Transverse colon (tissue), 4 donors: ENCODE measurements at regions not wholly inside any gene's neighbourhood (a gene's known extent, or its start where the extent isn't known, plus 50 kb on each side); places are given as distances from the start of the nearest gene placed in this dataset.

Experiments
- DNase-seq: peaks from one replicate; pipeline ENCODE4 v3.0.0-alpha.2; 2019
- H3K27ac ChIP-seq, 4 donors: fragments of 200-600 bp; sonication (generic); 2 replicates each; pipeline ENCODE4 v1.5.1; 2016 to 2018; ENCODE audit warnings: inconsistent platforms in 4 of 4
- H3K27me3 ChIP-seq: fragments of 200-600 bp; sonication (generic); 2 replicates; pipeline ENCODE4 v1.5.1; 2017; ENCODE audit warnings: inconsistent platforms
- H3K36me3 ChIP-seq, 4 donors: fragments of 200-600 bp; sonication (generic); 2 replicates each; pipeline ENCODE4 v1.5.1; 2017 to 2019; ENCODE audit warnings: inconsistent platforms in 4 of 4
- H3K4me1 ChIP-seq, 4 donors: fragments of 200-600 bp; sonication (generic); 2 replicates each; pipeline ENCODE4 v1.5.1; 2017 to 2020; ENCODE audit warnings: inconsistent platforms in 4 of 4
- H3K4me3 ChIP-seq, 4 donors: fragments of 200-600 bp; sonication (generic); 1 replicate in 1 of 4; 2 replicates in 3 of 4; pipeline versions ENCODE4 v1.5.1 to v1.6.1; 2017 to 2019; ENCODE audit warnings: inconsistent platforms in 4 of 4
- H3K9me3 ChIP-seq, 2 donors: fragments of 200-600 bp; sonication (generic); 2 replicates each; pipeline ENCODE4 v1.5.1; 2017 to 2019; ENCODE audit warnings: inconsistent platforms in 2 of 2
- CTCF ChIP-seq, 5 experiments: fragments of 200-600 bp in 3 of 5; fragments of 450-650 bp in 2 of 5; sonication (generic) in 3 of 5; IDR thresholded peaks; 1 replicate in 2 of 5; 2 replicates in 3 of 5; pipeline ENCODE4 v1.5.1; 2016 to 2017; ENCODE audit warnings: antibody characterized with exemption in 5 of 5, inconsistent platforms in 3 of 5, mild to moderate bottlenecking in 2 of 5, moderate library complexity in 1 of 5
- EP300 ChIP-seq: sonication (generic); formaldehyde crosslinking; IDR thresholded peaks from one replicate; pipeline ENCODE4 v1.6.1; 2017; ENCODE audit warnings: antibody characterized with exemption, low read depth
- POLR2A ChIP-seq: fragments of 450-650 bp; IDR thresholded peaks from one replicate; pipeline ENCODE4 v1.6.1; 2016; ENCODE audit warnings: antibody characterized with exemption, mild to moderate bottlenecking, moderate library complexity
- POLR2AphosphoS5 ChIP-seq, 3 donors: sonication (generic); formaldehyde crosslinking; IDR thresholded peaks; one replicate each; pipeline ENCODE4 v1.6.1; 2016; ENCODE audit warnings: antibody characterized with exemption in 3 of 3
- WGBS, 2 donors: methylation state at CpG; one replicate each; pipeline ENCODE4 v1.1.5; 2018; ENCODE audit warnings: low coverage in 1 of 2; 5-methylcytosine and 5-hydroxymethylcytosine counted together
- in situ Hi-C, 4 donors: fragments of 200-750 bp; cut with MboI; loops; one replicate each; pipeline versions ENCODE4 v1.15.0 to v1.15.1; 2017; ENCODE audit warnings: low sequenced_read_pairs in 3 of 4, low pct_ligation_motif_present in 1 of 4, low pct_unique_long_range_greater_than_20kb in 1 of 4
- intact Hi-C: fragments of 100-400 bp; cut with DNase I; formaldehyde crosslinking; loops from one replicate; pipeline ENCODE4 v1.15.1; 2023; ENCODE audit warnings: low total_unique reads

DNA sequence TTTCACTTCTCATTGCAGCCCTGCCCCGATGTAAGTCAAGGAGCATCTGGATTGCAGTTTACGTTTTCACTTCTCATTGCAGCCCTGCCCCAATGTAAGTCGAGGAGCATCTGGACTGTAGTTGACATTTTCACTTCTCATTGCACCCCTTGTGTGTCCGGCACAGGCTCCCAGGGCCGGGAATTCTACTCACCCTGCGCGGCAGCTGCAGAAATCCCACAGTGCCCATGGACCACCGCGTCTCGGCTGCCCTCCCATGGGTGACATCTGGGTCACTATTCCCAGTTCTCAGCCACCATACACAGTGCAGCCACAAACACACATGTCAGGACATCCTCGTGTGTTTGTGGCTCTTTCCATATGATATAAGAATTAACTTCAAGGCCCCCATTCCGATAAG lies 378.5 kb downstream of the ADGRD1 start:
- Histone ChIP-seq H3K4me3 (no peak overlapping the region), H3K27ac (no peak overlapping the region), H3K9me3 (no peaks in the 10 kb centered on the region), H3K27me3 (no peaks in the 10 kb centered on the region), H3K36me3 (no peaks in the 10 kb centered on the region), H3K4me1 (no peaks in the 10 kb centered on the region)
- intact Hi-C loops: no loop called here
- no peak for TF ChIP-seq POLR2A
- TF ChIP-seq CTCF (IDR thresholded peaks at IDR 0.05): no peak
- TF ChIP-seq EP300: no peak
- no peak for TF ChIP-seq POLR2AphosphoS5 (IDR thresholded peaks at IDR 0.05)
- in situ Hi-C loops: no loop called here
- 70 to 73% methylated on average over 4 to 12 of the region's 12 CpGs for WGBS, 2 donors
- DNase-seq: no peak

DNA sequence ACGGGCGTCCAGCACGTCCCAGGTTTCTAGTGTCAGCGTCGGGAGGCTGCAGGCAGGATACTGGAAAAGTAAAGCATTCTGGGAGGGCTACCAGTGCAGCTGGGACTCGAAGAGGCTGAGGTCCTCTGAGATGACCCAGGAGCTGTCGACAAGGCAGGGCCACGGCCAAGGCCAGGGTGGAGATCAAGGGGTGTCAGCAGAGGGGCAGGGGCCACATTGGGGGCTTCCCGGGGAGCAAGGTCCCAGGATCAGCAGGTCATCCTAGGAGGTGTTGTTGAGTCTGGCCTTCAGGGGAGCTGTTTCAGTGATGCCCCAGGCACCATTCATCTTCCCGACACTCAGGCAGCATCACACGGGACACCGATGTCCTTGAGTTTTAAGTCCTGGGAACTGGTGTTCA lies 377.8 kb upstream of the SFSWAP start:
- H3K4me1 ChIP-seq: no peaks in the 10 kb centered on the region
- H3K27me3 ChIP-seq: no peaks in the 10 kb centered on the region
- TF ChIP-seq POLR2AphosphoS5 (IDR thresholded peaks at IDR 0.05) (no peak), EP300 (no peak), CTCF (IDR thresholded peaks at IDR 0.05) (no peak), POLR2A (no peak)
- H3K36me3 ChIP-seq: no peaks in the 10 kb centered on the region
- no peaks in the 10 kb centered on the region for H3K9me3 ChIP-seq
- in situ Hi-C loops (no loop called here), intact Hi-C loops (no loop called here)
- H3K4me3 ChIP-seq: no peak overlapping the region
- H3K27ac ChIP-seq: no peak overlapping the region
- no peak for DNase-seq
- WGBS, 2 donors: 54 to 82% methylated on average over 4 to 12 of the region's 12 CpGs

GRCh38 chr12:131333621-131334440 lies 377.1 kb upstream of the SFSWAP start:
- intact Hi-C loops: no loop called here
- WGBS, 2 donors: 87 to 96% methylated on average over 4 to 15 of the region's 15 CpGs
- Histone ChIP-seq H3K27ac (no peak overlapping the region), H3K9me3 (no peaks in the 10 kb centered on the region), H3K27me3 (no peaks in the 10 kb centered on the region), H3K4me1 (no peaks in the 10 kb centered on the region), H3K4me3 (no peak overlapping the region), H3K36me3 (no peaks in the 10 kb centered on the region)
- no peak for DNase-seq
- TF ChIP-seq POLR2AphosphoS5 (IDR thresholded peaks at IDR 0.05) (no peak), EP300 (no peak), CTCF (IDR thresholded peaks at IDR 0.05) (no peak), POLR2A (no peak)
- in situ Hi-C loops: no loop called here

GRCh38 chr12:131334835-131335234 lies 376.1 kb upstream of the SFSWAP start:
- Histone ChIP-seq H3K27ac (no peak overlapping the region), H3K4me1 (no peaks in the 10 kb centered on the region), H3K36me3 (no peaks in the 10 kb centered on the region), H3K4me3 (no peak overlapping the region), H3K27me3 (no peaks in the 10 kb centered on the region), H3K9me3 (no peaks in the 10 kb centered on the region)
- in situ Hi-C loops (no loop called here), intact Hi-C loops (no loop called here)
- no peak for DNase-seq
- WGBS, 2 donors: 46 to 71% methylated on average over 4 of the region's 4 CpGs
- TF ChIP-seq EP300 (no peak), CTCF (IDR thresholded peaks at IDR 0.05) (no peak), POLR2A (no peak), POLR2AphosphoS5 (IDR thresholded peaks at IDR 0.05) (no peak)
